NCI-H748 treated with DMSO at 0.1 percent for 48 hours (cell line): ENCODE measurements at regions not wholly inside any gene's neighbourhood (a gene's known extent, or its start where the extent isn't known, plus 50 kb on each side); places are given as distances from the start of the nearest gene placed in this dataset.
"Not testable (repeated sequence)": the region's sequence is repeated elsewhere in the genome, so short reads cannot be mapped to it uniquely, and the experiment has no call there.

Experiments
- DNase-seq: peaks from one replicate; lab custom pipeline; 2025; lab: John Stamatoyannopoulos, UW

GRCh38 chr2:65952966-65953761, 481.8 kb upstream of the MEIS1 start:
- DNase-seq: no peak

GRCh38 chr2:65944213-65944612, 490.7 kb upstream of the MEIS1 start:
- DNase-seq: no peak

- DNase-seq: no peak
Observed at GRCh38 chr2:65943099-65943786, 491.7 kb upstream of the MEIS1 start.

GRCh38 chr2:65940856-65941255, 494.1 kb upstream of the MEIS1 start:
- no peak for DNase-seq

- peak; percentile 69 for DNase-seq
Observed at GRCh38 chr2:65939687-65940086, 495.2 kb upstream of the MEIS1 start.

- no peak for DNase-seq
Observed at GRCh38 chr2:65937379-65938160, 497.4 kb upstream of the MEIS1 start.

- DNase-seq: no peak
Observed at GRCh38 chr2:65934992-65935629, 499.8 kb upstream of the MEIS1 start.

- DNase-seq: no peak
Observed at GRCh38 chr2:65932571-65932970, 500.2 kb upstream of the SPRED2 start.

- DNase-seq: no peak
Observed at GRCh38 chr2:65931056-65931455, 498.7 kb upstream of the SPRED2 start.

- no peak for DNase-seq
Observed at GRCh38 chr2:65930259-65930658, 497.9 kb upstream of the SPRED2 start.

- not testable (repeated sequence) for DNase-seq
Observed at GRCh38 chr2:65929664-65930063, 497.3 kb upstream of the SPRED2 start.

GRCh38 chr2:65922794-65923193, 490.4 kb upstream of the SPRED2 start:
- no peak for DNase-seq

- DNase-seq: no peak
Observed at GRCh38 chr2:65922030-65922429, 489.6 kb upstream of the SPRED2 start.

GRCh38 chr2:65921116-65921515, 488.7 kb upstream of the SPRED2 start:
- no peak for DNase-seq

- DNase-seq: no peak
Observed at GRCh38 chr2:65920659-65921058, 488.3 kb upstream of the SPRED2 start.

- DNase-seq: no peak
Observed at GRCh38 chr2:65919550-65920188, 487.3 kb upstream of the SPRED2 start.

GRCh38 chr2:65918760-65919187, 486.4 kb upstream of the SPRED2 start:
- no peak for DNase-seq

GRCh38 chr2:65917986-65918385, 485.6 kb upstream of the SPRED2 start:
- no peak for DNase-seq

GRCh38 chr2:65916785-65917295, 484.4 kb upstream of the SPRED2 start:
- DNase-seq: no peak

GRCh38 chr2:65916177-65916576, 483.8 kb upstream of the SPRED2 start:
- DNase-seq: no peak

GRCh38 chr2:65915273-65915672, 482.9 kb upstream of the SPRED2 start:
- DNase-seq: no peak
